GM23248 (cell line): ENCODE measurements at regions not wholly inside any gene's neighbourhood (a gene's known extent, or its start where the extent isn't known, plus 50 kb on each side); places are given as distances from the start of the nearest gene placed in this dataset.

ENCODE experiments used
- DNase-seq: peaks from one replicate; pipeline ENCODE4 v3.0.0-alpha.2; 2015
- H2AFZ ChIP-seq: fragments of 200-600 bp; sonication (generic); 2 replicates; pipeline ENCODE4 v1.6.1; 2016; ENCODE audit warnings: antibody characterized with exemption
- H3F3A ChIP-seq: fragments of 200-600 bp; sonication (generic); 2 replicates; pipeline ENCODE4 v1.6.1; 2016; ENCODE audit warnings: mild to moderate bottlenecking, antibody characterized with exemption, mixed run types; ENCODE audit not compliant: insufficient read depth
- H3K27ac ChIP-seq: fragments of 200-600 bp; sonication (generic); 2 replicates; pipeline ENCODE4 v1.5.1; 2016; ENCODE audit warnings: mild to moderate bottlenecking
- H3K27me3 ChIP-seq: fragments of 200-600 bp; sonication (generic); replicated peaks from 2 replicates; pipeline ENCODE4 v1.6.1; 2016; ENCODE audit warnings: mild to moderate bottlenecking; ENCODE audit not compliant: insufficient read depth
- H3K36me3 ChIP-seq: fragments of 200-600 bp; sonication (generic); 2 replicates; pipeline ENCODE4 v1.6.1; 2016; ENCODE audit warnings: low read depth, mild to moderate bottlenecking
- H3K4me1 ChIP-seq: fragments of 200-600 bp; sonication (generic); 2 replicates; pipeline ENCODE4 v1.6.1; 2016; ENCODE audit warnings: mild to moderate bottlenecking; ENCODE audit not compliant: insufficient read depth
- H3K4me2 ChIP-seq: fragments of 200-600 bp; sonication (generic); one replicate; pipeline ENCODE4 v1.6.1; 2016; ENCODE audit warnings: mild to moderate bottlenecking; ENCODE audit not compliant: unreplicated experiment
- H3K4me3 ChIP-seq: fragments of 200-600 bp; sonication (generic); 2 replicates; pipeline ENCODE4 v1.5.1; 2016; ENCODE audit warnings: mild to moderate bottlenecking
- H3K79me2 ChIP-seq: fragments of 200-600 bp; sonication (generic); 2 replicates; pipeline ENCODE4 v1.6.1; 2016; ENCODE audit warnings: mild to moderate bottlenecking; ENCODE audit not compliant: insufficient read depth
- H3K9ac ChIP-seq: fragments of 200-600 bp; sonication (generic); 2 replicates; pipeline ENCODE4 v1.6.1; 2016; ENCODE audit warnings: mild to moderate bottlenecking
- H3K9me2 ChIP-seq: fragments of 200-600 bp; sonication (generic); 2 replicates; pipeline ENCODE4 v1.6.1; 2016; ENCODE audit warnings: mixed run types, mild to moderate bottlenecking, moderate library complexity; ENCODE audit not compliant: insufficient read depth
- H3K9me3 ChIP-seq: fragments of 200-600 bp; sonication (generic); one replicate; pipeline ENCODE4 v1.6.1; 2017; ENCODE audit warnings: low read depth
- H4K20me1 ChIP-seq: fragments of 200-600 bp; sonication (generic); 2 replicates; pipeline ENCODE4 v1.6.0; 2016; ENCODE audit not compliant: insufficient read depth
- EZH2 ChIP-seq: fragments of 200-600 bp; sonication (generic); IDR thresholded peaks from 2 replicates; pipeline ENCODE4 v1.6.1; 2018; ENCODE audit warnings: antibody characterized with exemption, mild to moderate bottlenecking; ENCODE audit not compliant: insufficient read depth, poor library complexity, severe bottlenecking
- EZH2phosphoT487 ChIP-seq: fragments of 200-600 bp; sonication (generic); IDR thresholded peaks from 2 replicates; pipeline ENCODE4 v1.6.1; 2018; ENCODE audit warnings: antibody characterized with exemption, moderate library complexity, mild to moderate bottlenecking, low read depth; ENCODE audit not compliant: insufficient read depth
- WGBS, 2 experiments: methylation state at CpG; one replicate each; pipeline ENCODE4 v1.1.6; 2015 to 2017; ENCODE audit warnings: low lambda C conversion rate in 2 of 2, low coverage in 1 of 2; ENCODE audit errors: missing lambda C conversion rate in 2 of 2; 5-methylcytosine and 5-hydroxymethylcytosine counted together
- in situ Hi-C: fragments of 300-500 bp; cut with MboI; formaldehyde crosslinking; loops from 2 replicates; pipeline ENCODE4 v1.15.0; 2020

DNA sequence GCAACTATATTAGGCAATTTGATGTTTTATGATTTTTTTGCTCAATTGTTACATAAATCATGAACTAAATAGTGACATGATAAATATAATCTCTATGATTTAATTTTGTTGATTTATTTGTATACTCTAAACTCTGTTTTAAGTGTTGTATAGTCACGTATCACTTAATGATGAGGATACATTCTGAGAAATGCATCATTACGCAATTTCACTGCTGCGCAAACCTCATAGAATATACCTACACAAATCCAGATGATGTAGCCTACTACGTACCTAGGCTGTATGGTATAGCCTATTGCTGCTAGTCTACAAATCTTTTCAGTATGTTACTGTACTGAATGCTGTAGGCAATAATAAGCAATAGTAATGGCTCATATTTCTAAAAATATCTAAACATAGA, 1029.8 kb downstream of the SI start:
- no peak for DNase-seq
- TF ChIP-seq EZH2 (no peak), EZH2phosphoT487 (no peak)
- Histone ChIP-seq H3K27ac (no peak overlapping the region), H3K9me2 (no peaks in the 10 kb centered on the region), H3K9me3 (no peaks in the 10 kb centered on the region), H3K79me2 (no peaks in the 10 kb centered on the region), H3K4me1 (no peaks in the 10 kb centered on the region), H3K36me3 (no peaks in the 10 kb centered on the region), H3K9ac (no peak overlapping the region), H3K4me2 (no peak overlapping the region), H3K27me3 (no peaks in the 10 kb centered on the region), H3F3A (no peaks in the 10 kb centered on the region), H2AFZ (no peak overlapping the region), H4K20me1 (no peaks in the 10 kb centered on the region), H3K4me3 (no peak overlapping the region)
- in situ Hi-C loops: no loop called here
- WGBS, 2 experiments: 49 to 63% methylated on average over 4 of the region's 4 CpGs

GRCh38 chr3:164040991-164041390, 1037.3 kb downstream of the SI start:
- in situ Hi-C loops: no loop called here
- H3K36me3 ChIP-seq: no peaks in the 10 kb centered on the region
- no peaks in the 10 kb centered on the region for H3K9me3 ChIP-seq
- no peaks in the 10 kb centered on the region for H3F3A ChIP-seq
- H3K9ac ChIP-seq: no peak overlapping the region
- H3K4me2 ChIP-seq: no peak overlapping the region
- no peak overlapping the region for H2AFZ ChIP-seq
- no peak for DNase-seq
- H3K4me3 ChIP-seq: no peak overlapping the region
- H3K79me2 ChIP-seq: no peaks in the 10 kb centered on the region
- TF ChIP-seq EZH2phosphoT487 (no peak), EZH2 (no peak)
- H3K27ac ChIP-seq: no peak overlapping the region
- H3K9me2 ChIP-seq: no peaks in the 10 kb centered on the region
- no peaks in the 10 kb centered on the region for H4K20me1 ChIP-seq
- no peaks in the 10 kb centered on the region for H3K4me1 ChIP-seq
- 18 to 24% methylated on average over 2 of the region's 2 CpGs for WGBS, 2 experiments
- no peaks in the 10 kb centered on the region for H3K27me3 ChIP-seq

GRCh38 chr3:164030194-164030593, 1048.1 kb downstream of the SI start:
- no peak for DNase-seq
- TF ChIP-seq EZH2phosphoT487: no peak
- no peak for TF ChIP-seq EZH2
- Histone ChIP-seq H3K27ac (no peak overlapping the region), H3K79me2 (no peaks in the 10 kb centered on the region), H3F3A (no peaks in the 10 kb centered on the region), H3K4me1 (no peaks in the 10 kb centered on the region), H3K9me3 (peaks cover 3% of the 10 kb centered on the region), H3K27me3 (no peaks in the 10 kb centered on the region), H3K9ac (no peak overlapping the region), H3K36me3 (no peaks in the 10 kb centered on the region), H3K9me2 (no peaks in the 10 kb centered on the region), H3K4me3 (no peak overlapping the region), H3K4me2 (no peak overlapping the region), H2AFZ (no peak overlapping the region), H4K20me1 (no peaks in the 10 kb centered on the region)
- in situ Hi-C loops: no loop called here
- 9 to 18% methylated on average over 4 of the region's 4 CpGs for WGBS, 2 experiments

GRCh38 chr3:164024786-164025185, 1053.5 kb downstream of the SI start:
- 31 to 32% methylated on average over 10 of the region's 10 CpGs for WGBS, 2 experiments
- no peaks in the 10 kb centered on the region for H3K9me2 ChIP-seq

GRCh38 chr3:164023480-164023879, 1054.8 kb downstream of the SI start:
- no peaks in the 10 kb centered on the region for H3K27me3 ChIP-seq
- no peak overlapping the region for H3K4me3 ChIP-seq
- H3K79me2 ChIP-seq: no peaks in the 10 kb centered on the region
- no peaks in the 10 kb centered on the region for H3K4me1 ChIP-seq
- H2AFZ ChIP-seq: no peak overlapping the region
- TF ChIP-seq EZH2 (no peak), EZH2phosphoT487 (no peak)
- H3K9me3 ChIP-seq: no peaks in the 10 kb centered on the region
- no peak overlapping the region for H3K9ac ChIP-seq
- no peaks in the 10 kb centered on the region for H4K20me1 ChIP-seq
- H3K36me3 ChIP-seq: no peaks in the 10 kb centered on the region
- no peaks in the 10 kb centered on the region for H3F3A ChIP-seq
- in situ Hi-C loops: no loop called here
- DNase-seq: no peak
- H3K9me2 ChIP-seq: no peaks in the 10 kb centered on the region
- H3K4me2 ChIP-seq: no peak overlapping the region
- 51 to 63% methylated on average over 4 of the region's 4 CpGs for WGBS, 2 experiments
- H3K27ac ChIP-seq: no peak overlapping the region

More at GRCh38 chr3:164024786-164025185, 1053.5 kb downstream of the SI start:
- Histone ChIP-seq H3K9me3 (no peaks in the 10 kb centered on the region), H2AFZ (no peak overlapping the region), H3K4me1 (no peaks in the 10 kb centered on the region), H3K9ac (no peak overlapping the region), H3K79me2 (no peaks in the 10 kb centered on the region), H3F3A (no peaks in the 10 kb centered on the region), H3K4me3 (no peak overlapping the region), H3K4me2 (no peak overlapping the region), H3K36me3 (no peaks in the 10 kb centered on the region), H4K20me1 (no peaks in the 10 kb centered on the region), H3K27ac (no peak overlapping the region), H3K27me3 (no peaks in the 10 kb centered on the region)
- DNase-seq: no peak
- no peak for TF ChIP-seq EZH2
- no peak for TF ChIP-seq EZH2phosphoT487
- in situ Hi-C loops: no loop called here
